ENCODE measurements at regions not wholly inside any gene's neighbourhood (a gene's known extent, or its start where the extent isn't known, plus 50 kb on each side); places are given as distances from the start of the nearest gene placed in this dataset.

GRCh38 chr9:117826837-117827236 lies 122.6 kb downstream of the TLR4 start:
- Histone ChIP-seq H2AFZ (ENCODE audit: low read length) (no peak overlapping the region), H3K27me3 (ENCODE audit: insufficient read depth, low read length) (no peaks in the 10 kb centered on the region), H3K9ac (ENCODE audit: extremely low read depth, insufficient read length, low read length) (no peak overlapping the region), H2BK120ac (ENCODE audit: low read depth, low read length, poor library complexity, severe bottlenecking) (no peak overlapping the region), H2AK5ac (ENCODE audit: insufficient read length, low read length) (no peak overlapping the region), H4K5ac (ENCODE audit: insufficient read length, low read depth, low read length) (no peak overlapping the region), H3K4me2 (ENCODE audit: insufficient read depth, insufficient read length, low read length) (no peak overlapping the region), H3K23me2 (ENCODE audit: insufficient read length, low read depth, low read length, poor library complexity, severe bottlenecking) (no peaks in the 10 kb centered on the region), H3T11ph (ENCODE audit: low read length) (no peak overlapping the region), H2BK12ac (ENCODE audit: insufficient read length, low read depth, low read length) (no peak overlapping the region), H3K79me1 (ENCODE audit: insufficient read depth, low read depth, low read length, poor library complexity, severe bottlenecking) (no peaks in the 10 kb centered on the region), H2BK5ac (ENCODE audit: insufficient read length, low read length) (no peak overlapping the region), H3K14ac (ENCODE audit: insufficient read depth, low read length) (no peak overlapping the region), H2BK20ac (ENCODE audit: low read depth, low read length, poor library complexity, severe bottlenecking) (no peak overlapping the region), H3K4ac (ENCODE audit: low read depth, low read length) (no peak overlapping the region), H4K91ac (ENCODE audit: insufficient read length, low read depth, low read length) (no peak overlapping the region), H4K8ac (replicated peaks; ENCODE audit: insufficient read length, low read depth, low read length) (no peak overlapping the region), H4K20me1 (ENCODE audit: control insufficient read depth, insufficient read depth, insufficient read length) (no peaks in the 10 kb centered on the region), H3K79me2 (ENCODE audit: insufficient read depth, low read length) (no peaks in the 10 kb centered on the region), H3K4me1 (ENCODE audit: insufficient read depth, low read length) (no peaks in the 10 kb centered on the region), H3K56ac (ENCODE audit: insufficient read length, low read depth, low read length) (no peak overlapping the region), H3K9me3 (ENCODE audit: control insufficient read depth, low read depth, low read length) (no peaks in the 10 kb centered on the region), H3K23ac (ENCODE audit: insufficient read length, low read depth, low read length) (no peak overlapping the region), H3K18ac (ENCODE audit: insufficient read length, low read depth, low read length) (no peak overlapping the region), H3K27ac (ENCODE audit: insufficient read length, low read depth, low read length) (no peak overlapping the region), H2BK15ac (ENCODE audit: low read depth, low read length) (no peak overlapping the region)
- Mint-ChIP-seq H3K9me3 (no peaks in the 10 kb centered on the region), H3K4me3 (no peak overlapping the region), H3K36me3 (ENCODE audit: insufficient read depth in 1 of 3, low read depth in 3 of 3) (no peaks in the 10 kb centered on the region), H3K27me3 (ENCODE audit: low read depth) (no peaks in the 10 kb centered on the region), H3K4me1 (peaks cover 3 to 11% of the 10 kb centered on the region in 2 experiments; a peak in 3 of 4 replicates), H3K27ac (peak overlapping the region in 1 of 3 experiments; percentile 66; a peak in 1 of 7 replicates)
- no peak for DNase-seq
- no peak for TF ChIP-seq CTCF (conservative IDR thresholded peaks at IDR 0.05)
- no CpG with 5 or more reads among the region's 3 CpGs for WGBS (ENCODE audit: extremely low coverage, insufficient read length, low lambda C conversion rate)

Data from H9 (cell line).